ENCODE measurements at regions not wholly inside any gene's neighbourhood (a gene's known extent, or its start where the extent isn't known, plus 50 kb on each side); places are given as distances from the start of the nearest gene placed in this dataset.

DNA sequence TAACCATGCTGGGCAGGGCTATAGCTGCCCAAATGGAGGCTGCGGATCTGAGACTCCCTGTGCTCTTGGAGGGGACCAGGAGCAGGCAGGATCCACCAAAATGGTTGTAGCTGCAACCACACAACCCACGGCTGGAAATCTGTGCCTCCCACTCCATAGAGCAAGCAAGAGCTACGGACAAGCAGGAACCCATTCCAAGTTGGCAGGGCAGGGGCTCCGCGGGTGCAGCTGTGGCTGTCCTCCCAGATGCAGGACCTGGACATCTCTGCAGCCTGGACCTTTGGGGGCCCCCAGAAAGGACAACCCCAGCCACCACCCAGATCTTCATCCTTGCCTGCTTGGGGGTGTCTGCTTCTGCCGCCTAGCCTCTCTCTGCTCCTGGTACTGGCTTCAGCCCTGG lies 154.1 kb upstream of the TRAM1L1 start:
- Mint-ChIP-seq H3K27ac (no peak overlapping the region), H3K27me3 (no peaks in the 10 kb centered on the region), H3K9me3 (no peaks in the 10 kb centered on the region), H3K4me1 (no peaks in the 10 kb centered on the region), H3K36me3 (ENCODE audit: low read depth) (no peaks in the 10 kb centered on the region), H3K4me3 (no peak overlapping the region)
- ChIA-PET POLR2A (no interaction called here), CTCF (no interaction called here)
- no peak for DNase-seq

GRCh38 chr4:117249333-117249732 lies 164.0 kb upstream of the TRAM1L1 start:
- no peak overlapping the region for H3K4me3 Mint-ChIP-seq
- H3K36me3 Mint-ChIP-seq (ENCODE audit: low read depth), result no peaks in the 10 kb centered on the region
- ChIA-PET CTCF (no interaction called here), POLR2A (no interaction called here)
- no peaks in the 10 kb centered on the region for H3K27me3 Mint-ChIP-seq
- H3K27ac Mint-ChIP-seq, result no peak overlapping the region
- no peaks in the 10 kb centered on the region for H3K4me1 Mint-ChIP-seq
- H3K9me3 Mint-ChIP-seq, result peaks cover 5% of the 10 kb centered on the region
- no peak for DNase-seq

GRCh38 chr4:117264072-117264471 lies 178.7 kb upstream of the TRAM1L1 start:
- H3K4me3 Mint-ChIP-seq, result no peak overlapping the region
- DNase-seq, result no peak
- POLR2A ChIA-PET, result no interaction called here

GRCh38 chr4:117267317-117267716 lies 181.9 kb upstream of the TRAM1L1 start:
- no peak overlapping the region for H3K4me3 Mint-ChIP-seq
- no peaks in the 10 kb centered on the region for H3K9me3 Mint-ChIP-seq
- H3K36me3 Mint-ChIP-seq (ENCODE audit: low read depth), result no peaks in the 10 kb centered on the region
- POLR2A ChIA-PET, result no interaction called here
- H3K4me1 Mint-ChIP-seq, result no peaks in the 10 kb centered on the region
- H3K27ac Mint-ChIP-seq, result no peak overlapping the region
- CTCF ChIA-PET, result no interaction called here
- DNase-seq, result no peak
- no peaks in the 10 kb centered on the region for H3K27me3 Mint-ChIP-seq

More at GRCh38 chr4:117264072-117264471, 178.7 kb upstream of the TRAM1L1 start:
- Mint-ChIP-seq H3K9me3 (no peaks in the 10 kb centered on the region), H3K27ac (no peak overlapping the region), H3K4me1 (no peaks in the 10 kb centered on the region), H3K27me3 (no peaks in the 10 kb centered on the region), H3K36me3 (ENCODE audit: low read depth) (no peaks in the 10 kb centered on the region)
- CTCF ChIA-PET, result no interaction called here

- POLR2A ChIA-PET, result no interaction called here
- CTCF ChIA-PET, result no interaction called here
- DNase-seq, result no peak
- Mint-ChIP-seq H3K27me3 (no peaks in the 10 kb centered on the region), H3K36me3 (ENCODE audit: low read depth) (no peaks in the 10 kb centered on the region), H3K4me1 (no peaks in the 10 kb centered on the region), H3K4me3 (no peak overlapping the region), H3K27ac (no peak overlapping the region), H3K9me3 (no peaks in the 10 kb centered on the region)
Observed at GRCh38 chr4:117284736-117285135, 199.4 kb upstream of the TRAM1L1 start.

DNA sequence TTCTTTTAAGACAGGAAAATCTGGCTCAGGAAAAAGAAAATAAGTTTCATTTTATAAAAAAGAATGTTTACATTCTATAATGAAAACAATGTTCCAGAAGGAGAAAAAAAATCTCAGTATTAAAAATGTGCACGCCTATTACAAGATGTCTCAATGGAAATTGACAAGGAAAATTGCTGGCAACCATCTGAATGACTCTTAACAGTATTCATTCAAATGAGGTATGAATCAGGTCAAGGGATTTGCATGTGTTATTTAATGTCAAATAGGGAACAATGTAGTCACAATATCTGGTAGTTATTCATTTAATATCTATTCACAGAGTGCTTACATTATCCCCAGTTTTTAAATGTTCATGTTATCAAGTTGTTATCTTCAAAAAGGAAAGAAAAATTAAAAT lies 208.4 kb upstream of the TRAM1L1 start:
- Mint-ChIP-seq H3K4me3 (no peak overlapping the region), H3K36me3 (ENCODE audit: low read depth) (no peaks in the 10 kb centered on the region), H3K4me1 (no peaks in the 10 kb centered on the region), H3K9me3 (no peaks in the 10 kb centered on the region), H3K27me3 (no peaks in the 10 kb centered on the region), H3K27ac (no peak overlapping the region)
- ChIA-PET POLR2A (no interaction called here), CTCF (no interaction called here)
- DNase-seq, result no peak

- no peak overlapping the region for H3K27ac Mint-ChIP-seq
- no peaks in the 10 kb centered on the region for H3K4me1 Mint-ChIP-seq
- no peaks in the 10 kb centered on the region for H3K27me3 Mint-ChIP-seq
- no peak overlapping the region for H3K4me3 Mint-ChIP-seq
- ChIA-PET CTCF (interaction anchor here (0.8 kb wide), 1 partner anchor 25 kb away, joined by 3 read pairs; no protein-coding TSS in a partner anchor), POLR2A (no interaction called here)
- H3K9me3 Mint-ChIP-seq, result no peaks in the 10 kb centered on the region
- H3K36me3 Mint-ChIP-seq (ENCODE audit: low read depth), result no peaks in the 10 kb centered on the region
- DNase-seq, result no peak
Observed at GRCh38 chr4:117302226-117302625, 216.8 kb upstream of the TRAM1L1 start.

DNA sequence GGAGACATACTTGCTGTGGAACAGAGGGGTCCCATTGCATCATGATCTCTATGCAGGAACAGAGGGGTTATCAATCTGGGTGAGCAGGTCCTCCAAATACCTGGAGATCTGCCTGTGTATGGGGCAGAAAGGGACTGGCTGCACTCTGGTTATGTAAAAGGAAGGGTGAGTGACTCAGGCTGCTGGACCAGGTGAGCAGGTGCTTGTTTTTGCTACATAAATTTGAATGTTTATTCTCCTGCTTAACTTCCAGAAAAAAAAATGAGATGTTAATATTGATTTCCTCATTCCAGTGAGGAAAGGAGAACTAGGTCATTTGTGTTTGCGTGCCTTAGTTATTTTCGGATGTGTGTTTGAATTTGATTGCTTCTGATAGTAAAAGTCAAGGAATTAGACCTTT lies 225.8 kb upstream of the TRAM1L1 start:
- DNase-seq, result no peak
- Mint-ChIP-seq H3K27me3 (no peaks in the 10 kb centered on the region), H3K4me1 (no peaks in the 10 kb centered on the region), H3K36me3 (ENCODE audit: low read depth) (no peaks in the 10 kb centered on the region), H3K4me3 (no peak overlapping the region), H3K27ac (no peak overlapping the region), H3K9me3 (no peaks in the 10 kb centered on the region)
- ChIA-PET POLR2A (no interaction called here), CTCF (no interaction called here)

DNA sequence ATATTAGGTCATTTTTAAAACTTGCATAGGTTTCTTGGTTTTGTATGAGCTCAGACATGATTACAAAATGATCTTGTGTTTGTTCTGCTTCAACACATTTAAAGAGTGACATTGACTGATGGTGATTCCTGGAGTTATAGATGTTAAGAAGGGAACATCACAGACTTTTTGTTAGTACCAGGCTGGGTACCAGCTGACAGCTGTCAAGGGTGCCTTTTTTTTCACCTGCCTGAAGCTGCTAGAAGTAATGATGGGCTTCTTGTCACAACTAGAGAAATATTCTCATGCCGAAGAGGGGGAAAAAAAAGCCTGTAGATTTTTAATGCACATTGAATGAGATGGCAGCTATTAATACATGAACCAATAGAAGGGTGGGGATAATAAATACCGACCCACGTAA lies 226.6 kb upstream of the TRAM1L1 start:
- no peaks in the 10 kb centered on the region for H3K27me3 Mint-ChIP-seq
- ChIA-PET CTCF (no interaction called here), POLR2A (no interaction called here)
- no peaks in the 10 kb centered on the region for H3K36me3 Mint-ChIP-seq (ENCODE audit: low read depth)
- H3K4me1 Mint-ChIP-seq, result no peaks in the 10 kb centered on the region
- no peaks in the 10 kb centered on the region for H3K9me3 Mint-ChIP-seq
- DNase-seq, result no peak
- no peak overlapping the region for H3K4me3 Mint-ChIP-seq
- no peak overlapping the region for H3K27ac Mint-ChIP-seq

GRCh38 chr4:117324851-117325491 lies 239.6 kb upstream of the TRAM1L1 start:
- H3K27me3 Mint-ChIP-seq, result no peaks in the 10 kb centered on the region
- no peak overlapping the region for H3K4me3 Mint-ChIP-seq
- DNase-seq, result no peak
- H3K36me3 Mint-ChIP-seq (ENCODE audit: low read depth), result no peaks in the 10 kb centered on the region
- no peaks in the 10 kb centered on the region for H3K4me1 Mint-ChIP-seq
- POLR2A ChIA-PET, result no interaction called here
- no peaks in the 10 kb centered on the region for H3K9me3 Mint-ChIP-seq
- CTCF ChIA-PET, result no interaction called here
- H3K27ac Mint-ChIP-seq, result no peak overlapping the region

GRCh38 chr4:117326091-117326490 lies 240.7 kb upstream of the TRAM1L1 start:
- Mint-ChIP-seq H3K4me1 (no peaks in the 10 kb centered on the region), H3K27me3 (no peaks in the 10 kb centered on the region), H3K4me3 (no peak overlapping the region), H3K27ac (no peak overlapping the region), H3K9me3 (no peaks in the 10 kb centered on the region), H3K36me3 (ENCODE audit: low read depth) (no peaks in the 10 kb centered on the region)
- ChIA-PET CTCF (no interaction called here), POLR2A (no interaction called here)
- no peak for DNase-seq

GRCh38 chr4:117327491-117327890 lies 242.1 kb upstream of the TRAM1L1 start:
- Mint-ChIP-seq H3K27me3 (no peaks in the 10 kb centered on the region), H3K36me3 (ENCODE audit: low read depth) (no peaks in the 10 kb centered on the region), H3K9me3 (no peaks in the 10 kb centered on the region), H3K4me1 (no peaks in the 10 kb centered on the region), H3K4me3 (no peak overlapping the region), H3K27ac (no peak overlapping the region)
- POLR2A ChIA-PET, result no interaction called here
- CTCF ChIA-PET, result interaction anchor here (0.5 kb wide), 1 partner anchor 26 kb away, joined by 3 read pairs; no protein-coding TSS in a partner anchor
- no peak for DNase-seq

- no peak for DNase-seq
- H3K27me3 Mint-ChIP-seq, result no peaks in the 10 kb centered on the region
- ChIA-PET POLR2A (no interaction called here), CTCF (no interaction called here)
- no peak overlapping the region for H3K4me3 Mint-ChIP-seq
- H3K4me1 Mint-ChIP-seq, result no peaks in the 10 kb centered on the region
- H3K36me3 Mint-ChIP-seq (ENCODE audit: low read depth), result no peaks in the 10 kb centered on the region
- no peak overlapping the region for H3K27ac Mint-ChIP-seq
- no peaks in the 10 kb centered on the region for H3K9me3 Mint-ChIP-seq
Observed at GRCh38 chr4:117328333-117328732, 243.0 kb upstream of the TRAM1L1 start.

- Mint-ChIP-seq H3K4me3 (no peak overlapping the region), H3K9me3 (no peaks in the 10 kb centered on the region), H3K27ac (no peak overlapping the region), H3K4me1 (no peaks in the 10 kb centered on the region), H3K36me3 (ENCODE audit: low read depth) (no peaks in the 10 kb centered on the region), H3K27me3 (no peaks in the 10 kb centered on the region)
- CTCF ChIA-PET, result no interaction called here
- POLR2A ChIA-PET, result no interaction called here
- DNase-seq, result no peak
Observed at GRCh38 chr4:117331817-117332216, 246.4 kb upstream of the TRAM1L1 start.
